ENCODE measurements at regions not wholly inside any gene's neighbourhood (a gene's known extent, or its start where the extent isn't known, plus 50 kb on each side); places are given as distances from the start of the nearest gene placed in this dataset.

GRCh38 chr10:4671451-4672145 lies 154.4 kb upstream of the AKR1E2 start:
- no peak for ATAC-seq (ENCODE audit: insufficient number of reproducible peaks, low FRiP score, low read depth)
- TF ChIP-seq CTCF (IDR thresholded peaks at IDR 0.05): no peak
- H3K4me3 ChIP-seq: no peak overlapping the region
- no peaks in the 10 kb centered on the region for H3K4me1 ChIP-seq (ENCODE audit: control insufficient read depth in 1 of 2, low read depth in 2 of 2)
- no peaks in the 10 kb centered on the region for H3K36me3 ChIP-seq
- H3K9me3 ChIP-seq: peaks cover 8% of the 10 kb centered on the region
- no peak overlapping the region for H3K27ac ChIP-seq
- DNase-seq (ENCODE audit: low spot score): no peak
- no peaks in the 10 kb centered on the region for H3K27me3 ChIP-seq (replicated peaks; ENCODE audit: insufficient read depth)

GRCh38 chr10:4670737-4671136 lies 155.3 kb upstream of the AKR1E2 start:
- ATAC-seq (ENCODE audit: insufficient number of reproducible peaks, low FRiP score, low read depth): no peak
- Histone ChIP-seq H3K4me3 (no peak overlapping the region), H3K36me3 (no peaks in the 10 kb centered on the region), H3K9me3 (peaks cover 8% of the 10 kb centered on the region), H3K27ac (no peak overlapping the region), H3K4me1 (ENCODE audit: control insufficient read depth in 1 of 2, low read depth in 2 of 2) (no peaks in the 10 kb centered on the region), H3K27me3 (replicated peaks; ENCODE audit: insufficient read depth) (no peaks in the 10 kb centered on the region)
- DNase-seq (ENCODE audit: low spot score): no peak
- no peak for TF ChIP-seq CTCF (IDR thresholded peaks at IDR 0.05)

- Histone ChIP-seq H3K27ac (no peak overlapping the region), H3K27me3 (replicated peaks; ENCODE audit: insufficient read depth) (no peaks in the 10 kb centered on the region), H3K4me1 (ENCODE audit: control insufficient read depth in 1 of 2, low read depth in 2 of 2) (peaks cover 0 to under 1% of the 10 kb centered on the region in 2 donors), H3K36me3 (no peaks in the 10 kb centered on the region), H3K4me3 (no peak overlapping the region), H3K9me3 (peaks cover 8% of the 10 kb centered on the region)
- DNase-seq (ENCODE audit: low spot score): no peak
- no peak for TF ChIP-seq CTCF (IDR thresholded peaks at IDR 0.05)
- no peak for ATAC-seq (ENCODE audit: insufficient number of reproducible peaks, low FRiP score, low read depth)
These were observed 156.4 kb upstream of the AKR1E2 start for GRCh38 chr10:4669585-4669984.

- Histone ChIP-seq H3K27ac (peak overlapping the region; percentile 77 to 94), H3K4me1 (ENCODE audit: control insufficient read depth in 1 of 2, low read depth in 2 of 2) (peaks cover 23 to 41% of the 10 kb centered on the region in 2 donors), H3K4me3 (peak overlapping the region; percentile 41), H3K36me3 (no peaks in the 10 kb centered on the region), H3K27me3 (replicated peaks; ENCODE audit: insufficient read depth) (no peaks in the 10 kb centered on the region), H3K9me3 (no peaks in the 10 kb centered on the region)
- TF ChIP-seq CTCF (IDR thresholded peaks at IDR 0.05): no peak
- ATAC-seq (ENCODE audit: insufficient number of reproducible peaks, low FRiP score, low read depth): peak; percentile 98
- peak; percentile 75 for DNase-seq (ENCODE audit: low spot score)
These were observed 162.6 kb upstream of the AKR1E2 start for GRCh38 chr10:4663162-4663992.

GRCh38 chr10:4662576-4663161 lies 163.3 kb upstream of the AKR1E2 start:
- Histone ChIP-seq H3K27ac (peak overlapping the region; percentile 77 to 94), H3K9me3 (no peaks in the 10 kb centered on the region), H3K27me3 (replicated peaks; ENCODE audit: insufficient read depth) (no peaks in the 10 kb centered on the region), H3K4me3 (no peak overlapping the region), H3K36me3 (no peaks in the 10 kb centered on the region), H3K4me1 (ENCODE audit: control insufficient read depth in 1 of 2, low read depth in 2 of 2) (peaks cover 23 to 41% of the 10 kb centered on the region in 2 donors)
- TF ChIP-seq CTCF (IDR thresholded peaks at IDR 0.05): no peak
- DNase-seq (ENCODE audit: low spot score) (no peak), ATAC-seq (ENCODE audit: insufficient number of reproducible peaks, low FRiP score, low read depth) (no peak)
